ENCODE measurements at regions not wholly inside any gene's neighbourhood (a gene's known extent, or its start where the extent isn't known, plus 50 kb on each side); places are given as distances from the start of the nearest gene placed in this dataset.

- TF ChIP-seq CTCF (IDR thresholded peaks at IDR 0.05; ENCODE audit: low read depth, low read length, poor library complexity, severe bottlenecking) (no peak), EZH2phosphoT487 (IDR thresholded peaks at IDR 0.05; ENCODE audit: borderline replicate concordance, low read length) (no peak)
These were observed 379.4 kb upstream of the RUNX1 start for GRCh38 chr21:35428489-35428888.

Data from DOHH2 (cell line).